ENCODE measurements at regions not wholly inside any gene's neighbourhood (a gene's known extent, or its start where the extent isn't known, plus 50 kb on each side); places are given as distances from the start of the nearest gene placed in this dataset.

DNA sequence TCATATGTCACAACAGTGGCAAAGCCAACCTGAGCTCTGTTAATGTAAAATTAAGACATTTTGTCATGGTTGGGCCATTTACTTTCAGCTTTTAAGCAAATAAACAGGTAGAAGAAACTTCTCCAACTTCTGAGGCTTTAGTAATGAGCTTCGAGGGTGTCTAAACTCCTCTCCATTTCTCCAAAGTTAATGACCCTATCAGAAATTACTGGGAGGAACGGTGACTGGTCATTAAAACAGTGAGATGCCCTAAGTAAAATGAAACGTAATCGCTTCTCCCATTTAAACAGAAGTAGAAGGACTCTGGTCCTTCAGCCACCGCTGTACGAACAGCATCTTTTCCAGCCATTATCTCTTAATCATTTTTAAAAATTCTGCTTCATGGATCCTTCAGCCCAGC, 986.9 kb upstream of the MANEA start:
- TF ChIP-seq, protein P1, sequence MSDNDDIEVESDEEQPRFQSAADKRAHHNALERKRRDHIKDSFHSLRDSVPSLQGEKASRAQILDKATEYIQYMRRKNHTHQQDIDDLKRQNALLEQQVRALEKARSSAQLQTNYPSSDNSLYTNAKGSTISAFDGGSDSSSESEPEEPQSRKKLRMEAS (IDR thresholded peaks at IDR 0.05): no peak
- TF ChIP-seq CBX2 (IDR thresholded peaks at IDR 0.05; ENCODE audit: borderline replicate concordance, low read depth): no peak
- TF ChIP-seq, protein P2, sequence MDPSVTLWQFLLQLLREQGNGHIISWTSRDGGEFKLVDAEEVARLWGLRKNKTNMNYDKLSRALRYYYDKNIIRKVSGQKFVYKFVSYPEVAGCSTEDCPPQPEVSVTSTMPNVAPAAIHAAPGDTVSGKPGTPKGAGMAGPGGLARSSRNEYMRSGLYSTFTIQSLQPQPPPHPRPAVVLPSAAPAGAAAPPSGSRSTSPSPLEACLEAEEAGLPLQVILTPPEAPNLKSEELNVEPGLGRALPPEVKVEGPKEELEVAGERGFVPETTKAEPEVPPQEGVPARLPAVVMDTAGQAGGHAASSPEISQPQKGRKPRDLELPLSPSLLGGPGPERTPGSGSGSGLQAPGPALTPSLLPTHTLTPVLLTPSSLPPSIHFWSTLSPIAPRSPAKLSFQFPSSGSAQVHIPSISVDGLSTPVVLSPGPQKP (IDR thresholded peaks at IDR 0.05; ENCODE audit: low read depth, low read length): no peak
- TF ChIP-seq NPAS2 (CRISPR knock-in tag; IDR thresholded peaks at IDR 0.05; ENCODE audit: borderline replicate concordance): no peak
- TF ChIP-seq PHF8 (IDR thresholded peaks at IDR 0.05; ENCODE audit: borderline replicate concordance, low read depth): no peak
- CTCF ChIA-PET: no interaction called here
- Histone ChIP-seq H3K4me3 (no peak overlapping the region), H3K9me3 (no peaks in the 10 kb centered on the region), H3K4me2 (no peak overlapping the region), H3K27ac (no peak overlapping the region), H3K4me1 (no peaks in the 10 kb centered on the region)
- no peak for ATAC-seq
- FAIRE-seq: no peak
- no peak for DNase-seq (ENCODE audit: low read depth in 1 of 2, low spot score in 1 of 2)
- WGBS (ENCODE audit: missing lambda C conversion rate): 30% methylated on average over 6 of the region's 6 CpGs
- POLR2A ChIA-PET: no interaction called here

DNA sequence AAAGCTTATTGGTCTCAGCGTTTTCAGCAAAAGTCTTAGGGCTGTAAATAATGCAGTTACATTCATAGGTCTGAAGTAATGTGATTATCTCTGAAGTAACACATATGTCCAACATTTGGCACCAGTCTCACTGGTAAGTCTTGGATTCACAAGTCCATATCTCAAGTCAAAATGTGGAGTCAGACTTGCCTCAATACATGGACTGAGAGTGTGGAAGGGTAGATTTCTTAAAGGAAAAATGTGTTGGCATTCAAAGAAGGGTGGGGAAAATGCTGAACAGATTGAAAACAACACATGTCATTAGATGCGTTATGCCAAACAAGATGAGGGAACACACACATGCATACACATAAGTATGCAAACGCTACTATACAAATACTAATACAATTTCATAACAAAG, 989.0 kb upstream of the MANEA start:
- CTCF ChIA-PET: no interaction called here
- no peaks in the 10 kb centered on the region for H3K9me3 ChIP-seq

DNA sequence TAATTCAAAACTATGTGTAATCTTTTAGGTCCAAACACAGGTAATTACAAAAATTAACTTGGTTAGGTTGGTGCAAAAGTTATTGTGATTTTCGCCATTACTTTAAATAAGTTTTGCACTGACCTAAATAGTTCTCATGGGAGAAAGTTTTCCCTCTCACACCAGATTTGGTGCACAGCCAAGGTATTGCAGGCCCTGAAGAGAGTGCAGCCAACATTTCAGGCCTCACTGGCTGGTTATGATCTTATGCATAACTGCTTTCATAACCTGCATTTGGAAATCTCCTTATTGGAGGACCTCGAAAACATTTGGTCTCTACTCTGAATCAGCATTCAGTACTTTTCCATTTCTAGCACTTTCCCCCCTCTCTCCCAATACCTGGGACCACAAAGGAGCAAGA, 993.1 kb upstream of the MANEA start:
- CTCF ChIA-PET: no interaction called here
- no peak for ATAC-seq
- no peak for FAIRE-seq
- DNase-seq (ENCODE audit: low read depth in 1 of 2, low spot score in 1 of 2): no peak
- H3K27ac ChIP-seq: no peak overlapping the region
- WGBS (ENCODE audit: missing lambda C conversion rate): 9% methylated on average over 2 of the region's 2 CpGs
- POLR2A ChIA-PET: no interaction called here
- no peaks in the 10 kb centered on the region for H3K9me3 ChIP-seq
- H3K4me1 ChIP-seq: no peaks in the 10 kb centered on the region
- TF ChIP-seq JUNB (IDR thresholded peaks at IDR 0.05): no peak
- no peak for TF ChIP-seq NR3C1 (IDR thresholded peaks at IDR 0.05)
- TF ChIP-seq KDM1A (IDR thresholded peaks at IDR 0.05; ENCODE audit: low read depth): no peak
- TF ChIP-seq MAFK (IDR thresholded peaks at IDR 0.05; ENCODE audit: partially characterized antibody): no peak
- TF ChIP-seq, protein P3, sequence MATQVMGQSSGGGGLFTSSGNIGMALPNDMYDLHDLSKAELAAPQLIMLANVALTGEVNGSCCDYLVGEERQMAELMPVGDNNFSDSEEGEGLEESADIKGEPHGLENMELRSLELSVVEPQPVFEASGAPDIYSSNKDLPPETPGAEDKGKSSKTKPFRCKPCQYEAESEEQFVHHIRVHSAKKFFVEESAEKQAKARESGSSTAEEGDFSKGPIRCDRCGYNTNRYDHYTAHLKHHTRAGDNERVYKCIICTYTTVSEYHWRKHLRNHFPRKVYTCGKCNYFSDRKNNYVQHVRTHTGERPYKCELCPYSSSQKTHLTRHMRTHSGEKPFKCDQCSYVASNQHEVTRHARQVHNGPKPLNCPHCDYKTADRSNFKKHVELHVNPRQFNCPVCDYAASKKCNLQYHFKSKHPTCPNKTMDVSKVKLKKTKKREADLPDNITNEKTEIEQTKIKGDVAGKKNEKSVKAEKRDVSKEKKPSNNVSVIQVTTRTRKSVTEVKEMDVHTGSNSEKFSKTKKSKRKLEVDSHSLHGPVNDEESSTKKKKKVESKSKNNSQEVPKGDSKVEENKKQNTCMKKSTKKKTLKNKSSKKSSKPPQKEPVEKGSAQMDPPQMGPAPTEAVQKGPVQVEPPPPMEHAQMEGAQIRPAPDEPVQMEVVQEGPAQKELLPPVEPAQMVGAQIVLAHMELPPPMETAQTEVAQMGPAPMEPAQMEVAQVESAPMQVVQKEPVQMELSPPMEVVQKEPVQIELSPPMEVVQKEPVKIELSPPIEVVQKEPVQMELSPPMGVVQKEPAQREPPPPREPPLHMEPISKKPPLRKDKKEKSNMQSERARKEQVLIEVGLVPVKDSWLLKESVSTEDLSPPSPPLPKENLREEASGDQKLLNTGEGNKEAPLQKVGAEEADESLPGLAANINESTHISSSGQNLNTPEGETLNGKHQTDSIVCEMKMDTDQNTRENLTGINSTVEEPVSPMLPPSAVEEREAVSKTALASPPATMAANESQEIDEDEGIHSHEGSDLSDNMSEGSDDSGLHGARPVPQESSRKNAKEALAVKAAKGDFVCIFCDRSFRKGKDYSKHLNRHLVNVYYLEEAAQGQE (IDR thresholded peaks at IDR 0.05): no peak
- TF ChIP-seq POLR2AphosphoS2 (conservative IDR thresholded peaks at IDR 0.05; ENCODE audit: low read length): no peak
- no peak for TF ChIP-seq CEBPB (IDR thresholded peaks at IDR 0.05)
- TF ChIP-seq MYC (IDR thresholded peaks at IDR 0.05; ENCODE audit: borderline replicate concordance, low read length): no peak
- no peak for TF ChIP-seq GATA3 (IDR thresholded peaks at IDR 0.05; ENCODE audit: borderline replicate concordance)
- TF ChIP-seq NPAS2 (CRISPR knock-in tag; IDR thresholded peaks at IDR 0.05; ENCODE audit: borderline replicate concordance): no peak
- no peak overlapping the region for H3K4me3 ChIP-seq
- H3K4me2 ChIP-seq: no peak overlapping the region

More for the DNA sequence above, 989.0 kb upstream of the MANEA start:
- DNase-seq (ENCODE audit: low read depth in 1 of 2, low spot score in 1 of 2) (no peak), ATAC-seq (no peak), FAIRE-seq (no peak)
- TF ChIP-seq ZSCAN20 (CRISPR knock-in tag; IDR thresholded peaks at IDR 0.05): no peak
- no peak for TF ChIP-seq CBX2 (IDR thresholded peaks at IDR 0.05; ENCODE audit: borderline replicate concordance, low read depth)
- TF ChIP-seq POLR2AphosphoS2 (conservative IDR thresholded peaks at IDR 0.05; ENCODE audit: low read length): no peak
- TF ChIP-seq ZFP36 (IDR thresholded peaks at IDR 0.05; ENCODE audit: borderline replicate concordance, partially characterized antibody): no peak
- TF ChIP-seq, protein P4, sequence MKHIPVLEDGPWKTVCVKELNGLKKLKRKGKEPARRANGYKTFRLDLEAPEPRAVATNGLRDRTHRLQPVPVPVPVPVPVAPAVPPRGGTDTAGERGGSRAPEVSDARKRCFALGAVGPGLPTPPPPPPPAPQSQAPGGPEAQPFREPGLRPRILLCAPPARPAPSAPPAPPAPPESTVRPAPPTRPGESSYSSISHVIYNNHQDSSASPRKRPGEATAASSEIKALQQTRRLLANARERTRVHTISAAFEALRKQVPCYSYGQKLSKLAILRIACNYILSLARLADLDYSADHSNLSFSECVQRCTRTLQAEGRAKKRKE (CRISPR knock-in tag; IDR thresholded peaks at IDR 0.05; ENCODE audit: low read depth): no peak
- no peak for TF ChIP-seq JUN (IDR thresholded peaks at IDR 0.05)
- no peak for TF ChIP-seq ESRRA (IDR thresholded peaks at IDR 0.05; ENCODE audit: borderline replicate concordance, low read length)
- TF ChIP-seq NR3C1 (IDR thresholded peaks at IDR 0.05): no peak
- 31% methylated on average over 3 of the region's 3 CpGs for WGBS (ENCODE audit: missing lambda C conversion rate)
- no peak overlapping the region for H3K4me3 ChIP-seq
- H3K4me1 ChIP-seq: no peaks in the 10 kb centered on the region
- POLR2A ChIA-PET: no interaction called here
- H3K27ac ChIP-seq: no peak overlapping the region
- H3K4me2 ChIP-seq: no peak overlapping the region

Measured in A549 (cell line).